Stimulated activated CD8-positive, alpha-beta memory T cell treated with anti-CD3 and anti-CD28 coated beads, Interleukin-15, amount 100 ng/mL, for 48 hours (primary cell): ENCODE measurements at regions not wholly inside any gene's neighbourhood (a gene's known extent, or its start where the extent isn't known, plus 50 kb on each side); places are given as distances from the start of the nearest gene placed in this dataset.
"Not testable (repeated sequence)": the region's sequence is repeated elsewhere in the genome, so short reads cannot be mapped to it uniquely, and the experiment has no call there.

Experiments
- DNase-seq, 2 donors: peaks; one replicate each; pipeline ENCODE4 v3.0.0-alpha.2; 2020; ENCODE audit warnings: low read depth in 2 of 2

GRCh38 chr6:163708466-163708865 lies 293.9 kb downstream of the QKI start:
- no peak for DNase-seq

- DNase-seq: no peak
These were observed 293.2 kb downstream of the QKI start for GRCh38 chr6:163707387-163708355.

GRCh38 chr6:163706500-163707087 lies 292.1 kb downstream of the QKI start:
- no peak for DNase-seq

- DNase-seq: no peak
These were observed 291.4 kb downstream of the QKI start for GRCh38 chr6:163705923-163706322.

DNA sequence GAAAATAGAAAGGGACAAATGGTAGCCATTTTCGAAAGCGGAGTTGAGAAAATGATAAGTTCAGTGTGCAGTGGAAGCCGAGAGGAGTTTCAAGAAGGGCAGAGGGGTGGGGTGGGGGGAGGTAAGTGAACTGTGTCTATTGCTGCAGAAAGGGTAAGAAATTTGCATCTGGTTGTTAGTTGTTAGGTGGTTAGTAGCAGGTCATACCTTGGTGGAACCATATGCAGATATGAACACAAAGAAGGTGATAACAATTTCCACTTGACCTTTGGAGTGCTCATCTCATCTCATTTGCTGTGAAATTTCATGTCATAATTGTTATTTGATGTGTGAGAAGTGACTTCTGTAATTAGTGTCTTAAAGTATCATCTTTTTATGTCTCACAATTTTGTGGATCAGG lies 288.2 kb downstream of the QKI start:
- DNase-seq: no peak

DNA sequence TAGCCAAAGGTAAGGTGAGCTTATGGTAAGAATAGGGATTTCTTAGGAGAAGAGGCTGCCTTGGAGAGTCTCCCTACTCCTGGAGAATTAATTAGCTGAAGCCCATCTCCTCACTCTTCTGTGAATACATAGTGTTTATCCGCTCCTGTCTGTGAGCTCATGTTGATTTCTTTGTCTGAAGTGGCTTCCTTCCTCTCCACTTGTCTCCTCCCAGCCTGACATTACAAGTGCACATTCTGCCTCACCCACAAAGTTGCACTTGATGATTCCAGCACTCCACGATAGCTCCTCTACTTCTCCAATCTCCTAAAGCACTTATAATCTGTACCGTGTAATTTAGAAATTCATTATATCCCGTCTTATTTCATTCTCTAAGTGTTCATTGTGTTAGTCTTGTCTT lies 287.2 kb downstream of the QKI start:
- no peak for DNase-seq

- DNase-seq: no peak
These were observed 283.6 kb downstream of the QKI start for GRCh38 chr6:163698086-163698485.

DNA sequence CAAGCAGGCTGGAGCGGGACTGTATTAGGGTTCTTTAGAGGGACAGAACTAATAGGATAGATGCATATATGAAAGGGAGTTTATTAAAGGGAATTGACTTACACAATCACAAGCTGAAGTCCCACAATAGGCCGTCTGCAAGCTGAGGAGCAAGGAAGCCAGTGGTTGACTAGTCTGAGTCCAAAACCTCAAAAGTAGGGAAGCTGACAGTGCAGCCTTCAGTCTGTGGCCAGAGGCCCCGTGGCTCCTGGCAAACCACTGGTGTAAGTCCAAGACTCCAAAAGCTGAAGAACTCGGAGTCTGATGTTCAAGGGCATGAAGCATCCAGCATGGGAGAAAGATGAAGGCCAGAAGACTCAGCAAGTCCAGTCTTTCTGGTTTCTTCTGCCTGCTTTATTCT lies 281.8 kb downstream of the QKI start:
- not testable (repeated sequence) for DNase-seq

DNA sequence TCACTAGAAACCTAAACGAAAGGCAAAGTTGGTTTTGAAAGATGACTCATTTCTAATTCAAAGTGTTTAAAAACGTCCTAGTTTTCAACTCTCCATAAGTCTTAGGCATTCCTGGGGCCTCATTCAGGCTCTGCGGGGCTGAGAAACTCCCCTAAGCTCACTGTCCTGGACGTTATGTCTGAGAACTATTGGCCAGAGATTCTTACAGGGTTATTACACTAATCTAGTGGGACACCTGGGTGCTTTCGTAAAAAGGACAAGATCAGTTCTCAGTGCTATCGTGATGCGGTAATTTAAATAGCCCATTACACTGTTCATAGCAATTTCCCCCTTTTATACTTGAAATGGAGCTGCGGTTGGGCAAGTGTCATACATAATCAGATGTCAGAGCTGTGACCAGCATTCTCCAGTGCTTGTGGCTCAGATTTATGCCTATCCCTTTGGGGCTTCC lies 280.9 kb downstream of the QKI start:
- DNase-seq: no peak

GRCh38 chr6:163694988-163695398 lies 280.5 kb downstream of the QKI start:
- DNase-seq: no peak

GRCh38 chr6:163694072-163694471 lies 279.6 kb downstream of the QKI start:
- no peak for DNase-seq

- DNase-seq: no peak
These were observed 276.5 kb downstream of the QKI start for GRCh38 chr6:163691049-163691448.

DNA sequence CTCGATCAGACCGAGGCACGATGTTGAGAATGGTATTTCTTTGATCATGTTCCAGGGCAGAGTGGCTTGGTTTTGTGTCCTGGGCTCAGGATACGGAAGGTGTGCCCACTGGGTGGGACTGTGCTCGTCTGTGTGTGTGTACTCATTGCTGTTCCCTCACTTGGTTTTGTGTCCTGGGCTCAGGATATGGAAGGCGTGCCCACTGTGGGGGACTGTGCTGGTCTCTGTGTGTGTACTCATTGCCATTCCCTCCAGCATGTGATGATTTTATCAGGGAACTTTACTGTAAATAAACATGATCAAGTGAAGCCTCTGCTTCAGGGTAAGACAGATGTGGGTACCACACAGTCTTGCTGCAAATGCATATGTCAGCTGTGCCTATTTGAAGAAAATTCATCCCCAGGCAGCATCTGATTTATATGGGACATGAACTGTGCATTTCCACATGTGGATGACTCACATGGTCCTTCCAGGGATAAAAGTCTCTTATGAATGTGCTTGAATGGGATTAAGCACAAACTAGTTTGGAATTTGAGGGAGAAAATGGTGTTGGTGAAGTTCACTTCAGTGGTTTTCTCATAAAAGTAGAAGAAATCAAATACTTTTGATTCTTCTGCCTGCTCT lies 274.3 kb downstream of the QKI start:
- no peak for DNase-seq

GRCh38 chr6:163687075-163687474 lies 272.6 kb downstream of the QKI start:
- no peak for DNase-seq

GRCh38 chr6:163686301-163686700 lies 271.8 kb downstream of the QKI start:
- no peak for DNase-seq

DNA sequence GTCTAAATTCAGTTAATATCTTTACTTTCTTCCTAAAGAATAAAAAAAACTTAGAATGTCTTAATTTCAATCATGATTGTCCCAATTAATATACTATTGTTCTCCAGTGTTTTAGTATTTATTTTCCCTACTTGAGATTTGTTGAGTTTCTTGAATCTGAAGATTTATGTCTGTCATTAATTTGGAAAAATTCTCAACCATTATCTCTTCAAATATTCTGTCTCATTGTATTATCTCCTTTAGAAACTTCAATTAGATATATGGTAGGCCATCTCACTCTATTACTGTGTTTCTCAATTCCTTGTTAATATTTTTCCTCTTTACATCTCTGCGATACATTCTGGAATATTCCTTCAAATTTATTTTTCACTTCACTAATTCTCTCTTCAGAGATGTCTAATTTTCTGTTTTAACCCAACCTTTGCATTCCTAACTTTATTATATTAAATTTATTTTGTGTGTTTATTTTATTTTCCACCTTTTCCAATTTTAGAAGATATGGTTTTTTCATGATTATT lies 268.6 kb downstream of the QKI start:
- DNase-seq: no peak

- DNase-seq: no peak
These were observed 265.2 kb downstream of the QKI start for GRCh38 chr6:163679753-163680152.

DNA sequence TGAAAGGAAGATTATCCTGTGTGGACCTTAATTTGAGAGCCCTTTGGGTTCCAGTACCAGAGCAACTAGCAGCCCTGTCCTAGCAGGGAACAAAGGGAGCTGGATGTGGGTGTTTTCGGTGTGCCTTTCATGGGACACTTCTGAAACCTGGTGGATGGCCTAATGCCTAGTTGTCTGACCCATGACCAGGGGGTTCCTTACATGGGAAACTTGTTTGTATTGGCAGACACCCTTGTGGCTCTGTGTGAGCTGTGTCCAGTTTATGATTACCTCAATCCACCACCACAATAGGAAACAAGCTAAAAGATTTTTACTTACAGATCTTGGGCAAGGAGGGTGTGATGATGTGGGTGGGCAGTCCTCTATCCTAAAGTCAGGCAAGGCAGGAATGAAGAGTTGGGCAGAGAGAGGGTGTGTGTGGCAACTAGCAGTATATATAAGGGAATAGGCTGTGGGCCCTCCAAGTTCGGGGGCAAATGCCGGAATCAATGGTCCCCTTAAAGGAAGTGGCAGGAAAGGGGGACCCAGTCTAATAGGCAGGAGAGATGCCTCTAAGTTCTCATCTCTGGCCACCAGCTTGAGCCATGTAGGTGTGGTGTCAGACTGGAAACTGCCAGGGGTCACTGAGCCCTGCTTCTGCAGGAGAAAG lies 264.6 kb downstream of the QKI start:
- no peak for DNase-seq

DNA sequence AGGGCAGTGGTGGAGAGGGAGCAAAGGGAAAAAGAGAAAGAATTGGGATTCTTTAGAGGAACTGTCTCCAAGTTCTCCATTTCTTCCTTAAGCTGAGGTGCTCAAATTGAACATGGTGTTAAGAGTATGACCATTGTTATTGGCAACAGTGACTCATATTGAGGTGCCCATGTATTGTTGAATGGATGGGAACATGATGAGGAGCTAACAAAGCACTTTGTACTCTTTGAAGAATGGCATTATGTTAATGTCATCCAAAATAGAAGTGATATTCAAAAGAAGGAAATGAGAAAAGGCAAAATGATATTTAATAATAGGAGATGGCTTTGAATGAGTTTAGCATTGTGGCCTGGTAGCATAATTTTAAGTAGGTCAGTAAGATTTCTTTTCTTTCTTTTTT lies 261.1 kb downstream of the QKI start:
- no peak for DNase-seq

DNA sequence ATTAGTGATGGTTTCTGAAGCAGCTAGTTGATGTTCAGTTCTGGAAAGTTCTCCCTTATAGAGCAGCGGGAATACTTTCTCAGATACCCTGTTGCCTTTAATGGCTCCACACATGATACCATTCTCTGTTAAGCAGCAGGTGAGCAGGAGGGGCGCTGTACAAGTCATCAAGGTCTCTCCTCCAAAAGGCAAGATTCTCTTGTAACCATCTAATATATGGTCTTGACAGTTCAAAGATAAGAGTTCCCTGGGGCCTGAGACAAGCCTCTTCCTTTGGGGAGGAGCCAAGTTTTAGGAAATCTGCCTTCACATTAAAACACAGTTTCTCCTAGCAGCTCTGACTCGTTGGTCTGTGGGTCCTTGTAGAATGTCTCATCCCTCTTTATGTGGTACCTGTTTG lies 258.2 kb downstream of the QKI start:
- no peak for DNase-seq

DNA sequence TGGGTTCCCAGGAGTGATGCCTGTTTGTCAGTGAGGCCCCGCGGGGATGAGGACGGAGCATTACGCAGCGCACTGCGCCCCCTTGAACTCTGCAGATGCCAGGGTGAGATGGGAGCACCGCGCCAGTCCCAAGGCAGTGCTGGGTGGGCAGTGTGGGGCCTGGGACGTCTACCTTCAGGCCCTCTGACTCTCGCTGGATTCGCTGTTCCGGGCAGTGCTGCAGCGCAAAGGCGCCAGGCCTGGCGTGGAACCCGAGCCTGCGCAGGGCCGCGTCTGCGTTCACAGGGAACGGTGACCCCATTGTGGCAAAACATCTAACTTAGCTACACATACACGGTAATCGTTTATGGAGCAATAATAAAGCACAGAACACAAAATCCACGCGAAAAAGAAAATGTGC lies 257.3 kb downstream of the QKI start:
- DNase-seq: no peak

- DNase-seq: no peak
These were observed 256.8 kb downstream of the QKI start for GRCh38 chr6:163671355-163671754.
